GM18507 (cell line): ENCODE measurements at regions not wholly inside any gene's neighbourhood (a gene's known extent, or its start where the extent isn't known, plus 50 kb on each side); places are given as distances from the start of the nearest gene placed in this dataset.
"Not testable (repeated sequence)": the region's sequence is repeated elsewhere in the genome, so short reads cannot be mapped to it uniquely, and the experiment has no call there.

Experiments used
- DNase-seq: peaks from one replicate; pipeline ENCODE4 v3.0.0; 2011; ENCODE audit warnings: low read depth; ENCODE audit not compliant: insufficient read length; ENCODE audit errors: extremely low spot score
- FAIRE-seq: peaks from 2 replicates; lab custom pipeline; 2011; peaks lifted over from hg19 to GRCh38; lab: Jason Lieb, UNC

GRCh38 chr15:53102483-53102882 is 312.3 kb upstream of the ONECUT1 start:
- no peak for DNase-seq
- no peak for FAIRE-seq

- DNase-seq (no peak), FAIRE-seq (no peak)
Observed at GRCh38 chr15:53080484-53080883, 290.3 kb upstream of the ONECUT1 start.

- FAIRE-seq (no peak), DNase-seq (no peak)
Observed at GRCh38 chr15:53074221-53074620, 284.1 kb upstream of the ONECUT1 start.

GRCh38 chr15:53072077-53072476 is 281.9 kb upstream of the ONECUT1 start:
- FAIRE-seq, result no peak

GRCh38 chr15:53068636-53069035 is 278.5 kb upstream of the ONECUT1 start:
- FAIRE-seq, result no peak
- no peak for DNase-seq

More at GRCh38 chr15:53072077-53072476, 281.9 kb upstream of the ONECUT1 start:
- DNase-seq, result no peak

GRCh38 chr15:53059273-53060043 is 269.3 kb upstream of the ONECUT1 start:
- FAIRE-seq (no peak), DNase-seq (no peak)

- FAIRE-seq, result no peak
- DNase-seq, result no peak
Observed at GRCh38 chr15:53046153-53046790, 256.1 kb upstream of the ONECUT1 start.

- no peak for DNase-seq
- no peak for FAIRE-seq
Observed at GRCh38 chr15:53038655-53038941, 248.5 kb upstream of the ONECUT1 start.

GRCh38 chr15:53037904-53038654 is 247.9 kb upstream of the ONECUT1 start:
- no peak for DNase-seq
- no peak for FAIRE-seq

GRCh38 chr15:53036641-53037040 is 246.5 kb upstream of the ONECUT1 start:
- DNase-seq, result no peak
- no peak for FAIRE-seq

- no peak for DNase-seq
- FAIRE-seq, result no peak
Observed at GRCh38 chr15:53034767-53035245, 244.7 kb upstream of the ONECUT1 start.

- no peak for FAIRE-seq
- DNase-seq, result no peak
Observed at GRCh38 chr15:53033709-53034108, 243.6 kb upstream of the ONECUT1 start.

- no peak for FAIRE-seq
- DNase-seq, result no peak
Observed at GRCh38 chr15:53031469-53031868, 241.3 kb upstream of the ONECUT1 start.

- FAIRE-seq (no peak), DNase-seq (no peak)
Observed at GRCh38 chr15:53022788-53023187, 232.7 kb upstream of the ONECUT1 start.

- FAIRE-seq, result no peak
- DNase-seq, result no peak
Observed at GRCh38 chr15:53013329-53013728, 223.2 kb upstream of the ONECUT1 start.

GRCh38 chr15:53011779-53012178 is 221.6 kb upstream of the ONECUT1 start:
- not testable (repeated sequence) for FAIRE-seq

GRCh38 chr15:53009093-53009492 is 219.0 kb upstream of the ONECUT1 start:
- no peak for FAIRE-seq

More at GRCh38 chr15:53011779-53012178, 221.6 kb upstream of the ONECUT1 start:
- not testable (repeated sequence) for DNase-seq

GRCh38 chr15:53000409-53000808 is 210.3 kb upstream of the ONECUT1 start:
- FAIRE-seq (no peak), DNase-seq (no peak)

More at GRCh38 chr15:53009093-53009492, 219.0 kb upstream of the ONECUT1 start:
- DNase-seq, result no peak

GRCh38 chr15:52997123-52997522 is 207.0 kb upstream of the ONECUT1 start:
- DNase-seq (no peak), FAIRE-seq (no peak)

- no peak for FAIRE-seq
- no peak for DNase-seq
Observed at GRCh38 chr15:52994290-52994689, 204.2 kb upstream of the ONECUT1 start.
